DOHH2 (cell line): ENCODE measurements at regions not wholly inside any gene's neighbourhood (a gene's known extent, or its start where the extent isn't known, plus 50 kb on each side); places are given as distances from the start of the nearest gene placed in this dataset.

Experiments used
- H3F3A ChIP-seq: fragments of 200-600 bp; sonication (generic), shearing (Covaris generic); 2 replicates; pipeline ENCODE4 v1.6.0; 2016; ENCODE audit warnings: antibody characterized with exemption, mild to moderate bottlenecking; ENCODE audit not compliant: control insufficient read depth, insufficient read depth
- H3K27ac ChIP-seq: fragments of 200-600 bp; sonication (generic); 2 replicates; pipeline ENCODE4 v1.5.1; 2014; ENCODE audit warnings: low read depth, mild to moderate bottlenecking, low read length, moderate library complexity
- H3K27me3 ChIP-seq: fragments of 200-600 bp; sonication (generic); 2 replicates; pipeline ENCODE4 v1.6.1; 2014; ENCODE audit warnings: mild to moderate bottlenecking, low read length, mixed read lengths; ENCODE audit not compliant: control insufficient read depth
- H3K36me3 ChIP-seq: fragments of 200-600 bp; sonication (generic); 2 replicates; pipeline ENCODE4 v1.6.1; 2014; ENCODE audit warnings: mild to moderate bottlenecking, low read length, moderate library complexity, mixed read lengths; ENCODE audit not compliant: control insufficient read depth
- H3K4me1 ChIP-seq: fragments of 200-600 bp; sonication (generic); 2 replicates; pipeline ENCODE4 v1.6.1; 2014; ENCODE audit warnings: mild to moderate bottlenecking, low read length, mixed read lengths; ENCODE audit not compliant: control insufficient read depth
- H3K4me2 ChIP-seq: fragments of 200-600 bp; sonication (generic); 2 replicates; pipeline ENCODE4 v1.6.0; 2014; ENCODE audit warnings: mild to moderate bottlenecking, low read length, moderate library complexity
- H3K4me3 ChIP-seq: fragments of 200-600 bp; sonication (generic); 2 replicates; pipeline ENCODE4 v1.5.1; 2014; ENCODE audit warnings: mild to moderate bottlenecking, low read length, mixed read lengths
- H3K79me2 ChIP-seq: fragments of 200-600 bp; sonication (generic); 2 replicates; pipeline ENCODE4 v1.6.1; 2014; ENCODE audit warnings: mild to moderate bottlenecking, low read length, mixed read lengths; ENCODE audit not compliant: control insufficient read depth
- H3K9me2 ChIP-seq: fragments of 200-600 bp; sonication (generic); replicated peaks from 2 replicates; pipeline ENCODE4 v1.6.1; 2014; ENCODE audit warnings: mild to moderate bottlenecking, low read length, mixed read lengths; ENCODE audit not compliant: control insufficient read depth
- H3K9me3 ChIP-seq: fragments of 200-600 bp; sonication (generic); 2 replicates; pipeline ENCODE4 v1.6.1; 2014; ENCODE audit warnings: antibody characterized with exemption, low read length, mixed read lengths; ENCODE audit not compliant: control insufficient read depth, insufficient read depth
- H4K20me1 ChIP-seq: fragments of 200-600 bp; sonication (generic); 2 replicates; pipeline ENCODE4 v1.6.0; 2014; ENCODE audit warnings: low read depth, mild to moderate bottlenecking, antibody characterized with exemption, low read length, moderate library complexity; ENCODE audit not compliant: control insufficient read depth, insufficient read depth
- CTCF ChIP-seq: fragments of 200-600 bp; sonication (generic); IDR thresholded peaks from one replicate; pipeline ENCODE4 v1.5.1; 2014; ENCODE audit warnings: antibody characterized with exemption, mild to moderate bottlenecking, low read depth, low read length; ENCODE audit not compliant: poor library complexity, severe bottlenecking
- EZH2phosphoT487 ChIP-seq: fragments of 200-600 bp; sonication (generic); IDR thresholded peaks from 2 replicates; pipeline ENCODE4 v1.6.1; 2017; ENCODE audit warnings: borderline replicate concordance, mild to moderate bottlenecking, antibody characterized with exemption, low read length, moderate library complexity, mixed read lengths

- no peaks in the 10 kb centered on the region for H3K9me2 ChIP-seq
- TF ChIP-seq CTCF (no peak), EZH2phosphoT487 (no peak)
- no peaks in the 10 kb centered on the region for H3K9me3 ChIP-seq
- no peaks in the 10 kb centered on the region for H3K4me1 ChIP-seq
- no peaks in the 10 kb centered on the region for H4K20me1 ChIP-seq
- no peak overlapping the region for H3K27ac ChIP-seq
- H3F3A ChIP-seq = no peaks in the 10 kb centered on the region
- H3K36me3 ChIP-seq = no peaks in the 10 kb centered on the region
- no peak overlapping the region for H3K4me2 ChIP-seq
- no peaks in the 10 kb centered on the region for H3K27me3 ChIP-seq
- H3K4me3 ChIP-seq = no peak overlapping the region
- no peaks in the 10 kb centered on the region for H3K79me2 ChIP-seq
These were observed 468.7 kb downstream of the TSHZ3 start for GRCh38 chr19:30880551-30880950.

- H3K4me3 ChIP-seq = no peak overlapping the region
- no peaks in the 10 kb centered on the region for H3K27me3 ChIP-seq
- no peak overlapping the region for H3K27ac ChIP-seq
- no peaks in the 10 kb centered on the region for H3K9me2 ChIP-seq
- no peaks in the 10 kb centered on the region for H3K79me2 ChIP-seq
- H3K36me3 ChIP-seq = no peaks in the 10 kb centered on the region
- H3K4me1 ChIP-seq = no peaks in the 10 kb centered on the region
- H4K20me1 ChIP-seq = no peaks in the 10 kb centered on the region
- H3F3A ChIP-seq = no peaks in the 10 kb centered on the region
- no peaks in the 10 kb centered on the region for H3K9me3 ChIP-seq
- TF ChIP-seq CTCF = no peak
- TF ChIP-seq EZH2phosphoT487 = no peak
- no peak overlapping the region for H3K4me2 ChIP-seq
These were observed 469.1 kb downstream of the TSHZ3 start for GRCh38 chr19:30880151-30880550.

- Histone ChIP-seq H3K9me2 (no peaks in the 10 kb centered on the region), H4K20me1 (no peaks in the 10 kb centered on the region), H3K27me3 (no peaks in the 10 kb centered on the region), H3K4me3 (no peak overlapping the region), H3F3A (no peaks in the 10 kb centered on the region), H3K9me3 (no peaks in the 10 kb centered on the region), H3K36me3 (no peaks in the 10 kb centered on the region), H3K27ac (no peak overlapping the region), H3K4me2 (no peak overlapping the region), H3K4me1 (no peaks in the 10 kb centered on the region), H3K79me2 (no peaks in the 10 kb centered on the region)
- TF ChIP-seq CTCF (no peak), EZH2phosphoT487 (no peak)
These were observed 469.5 kb downstream of the TSHZ3 start for GRCh38 chr19:30879736-30880135.

GRCh38 chr19:30879225-30879624 lies 470.0 kb downstream of the TSHZ3 start:
- Histone ChIP-seq H3K79me2 (no peaks in the 10 kb centered on the region), H3K9me2 (no peaks in the 10 kb centered on the region), H3K27me3 (no peaks in the 10 kb centered on the region), H3K9me3 (no peaks in the 10 kb centered on the region), H4K20me1 (no peaks in the 10 kb centered on the region), H3K27ac (no peak overlapping the region), H3K36me3 (no peaks in the 10 kb centered on the region), H3F3A (no peaks in the 10 kb centered on the region), H3K4me2 (no peak overlapping the region), H3K4me3 (no peak overlapping the region), H3K4me1 (no peaks in the 10 kb centered on the region)
- TF ChIP-seq EZH2phosphoT487 (no peak), CTCF (no peak)
